GM12878 (cell line): ENCODE measurements at regions not wholly inside any gene's neighbourhood (a gene's known extent, or its start where the extent isn't known, plus 50 kb on each side); places are given as distances from the start of the nearest gene placed in this dataset.

Source experiments
- ATAC-seq: fragments of 200-7000 bp; cut with Tn5 transposase; 3 replicates; pipeline ENCODE4 v1.9.1; 2020; ENCODE audit warnings: mild to moderate bottlenecking, moderate library complexity
- BruUV-seq: library from RNA; stranded (reverse); fragments of 400-500 nt; replicated peaks from 2 replicates; lab custom pipeline; 2021; lab: Mats Ljungman, UMichigan
- CTCF ChIA-PET: fragments of 300-600 bp; sonication (Branson Sonifier 250); formaldehyde crosslinking; extraction: SDS; loops from one replicate; lab custom pipeline; 2021; ENCODE audit warnings: inconsistent platforms; lab: Yijun Ruan, JAX
- POLR2A ChIA-PET: fragments of 350-600 bp; formaldehyde crosslinking; extraction: SDS; loops from one replicate; lab custom pipeline; 2021; ENCODE audit warnings: inconsistent platforms; lab: Charles Lee
- RAD21 ChIA-PET: fragments of 300-600 bp; sonication (Branson Sonifier 250); formaldehyde crosslinking; loops from one replicate; lab custom pipeline; 2023; ENCODE audit warnings: antibody characterized with exemption; ENCODE audit not compliant: unreplicated experiment; lab: Charles Lee
- SMC1A ChIA-PET: fragments of 300-600 bp; sonication (Branson Sonifier 250); formaldehyde crosslinking; loops from one replicate; lab custom pipeline; 2023; ENCODE audit not compliant: unreplicated experiment, uncharacterized antibody; lab: Charles Lee
- DNase-seq: peaks from one replicate; pipeline ENCODE4 v3.0.0-alpha.2; 2011; ENCODE audit warnings: low read depth, low spot score
- FAIRE-seq: peaks from 3 replicates; lab custom pipeline; 2011; peaks lifted over from hg19 to GRCh38; lab: Jason Lieb, UNC
- H2AFZ ChIP-seq: 2 replicates; pipeline ENCODE4 v1.6.0; 2011; ENCODE audit warnings: low read depth, low read length, control low read depth; ENCODE audit not compliant: control insufficient read depth
- H3K27ac ChIP-seq: 2 replicates; pipeline ENCODE4 v1.5.1; 2011; ENCODE audit warnings: control low read depth; ENCODE audit not compliant: control insufficient read depth, insufficient read depth
- H3K27me3 ChIP-seq, 2 experiments: replicated peaks in 1 of 2; 2 replicates each; pipeline versions ENCODE4 v1.6.0 to v1.6.1; 2011; ENCODE audit warnings: low read length in 1 of 2; ENCODE audit not compliant: control insufficient read depth in 2 of 2, insufficient read depth in 2 of 2
- H3K36me3 ChIP-seq, 2 experiments: 2 replicates each; pipeline ENCODE4 v1.5.1; 2011; ENCODE audit warnings: low read length in 1 of 2; ENCODE audit not compliant: control insufficient read depth in 2 of 2, insufficient read depth in 2 of 2
- H3K4me1 ChIP-seq: 2 replicates; pipeline ENCODE4 v1.6.1; 2011; ENCODE audit warnings: mild to moderate bottlenecking, low read length, moderate library complexity, mixed read lengths; ENCODE audit not compliant: control insufficient read depth, insufficient read depth
- H3K4me2 ChIP-seq: 2 replicates; pipeline ENCODE4 v1.6.0; 2011; ENCODE audit warnings: control low read depth; ENCODE audit not compliant: control insufficient read depth, insufficient read depth
- H3K4me3 ChIP-seq: fragments of 200-600 bp; sonication (generic); 2 replicates; pipeline ENCODE4 v1.5.1; 2016
- H3K79me2 ChIP-seq: 2 replicates; pipeline ENCODE4 v1.6.0; 2011; ENCODE audit warnings: low read length; ENCODE audit not compliant: control insufficient read depth, insufficient read depth
- H3K9ac ChIP-seq: 2 replicates; pipeline ENCODE4 v1.8.0; 2011; ENCODE audit warnings: low read length, control low read depth, mixed read lengths; ENCODE audit not compliant: control insufficient read depth, insufficient read depth
- H3K9me3 ChIP-seq: replicated peaks from 3 replicates; pipeline ENCODE4 v1.5.1; 2011; ENCODE audit warnings: mild to moderate bottlenecking, low read length; ENCODE audit not compliant: control insufficient read depth, insufficient read depth
- H4K20me1 ChIP-seq: 2 replicates; pipeline ENCODE4 v1.6.0; 2011; ENCODE audit not compliant: control insufficient read depth, insufficient read depth
- CEBPZ ChIP-seq: fragments of 150-350 bp; IDR thresholded peaks from 2 replicates; pipeline ENCODE4 v1.6.1; 2016; ENCODE audit warnings: low read depth, low read length
- IRF4 ChIP-seq: IDR thresholded peaks from 2 replicates; pipeline ENCODE4 v1.6.1; 2011; ENCODE audit warnings: low read depth, low read length
- POLR2AphosphoS5 ChIP-seq: IDR thresholded peaks from 2 replicates; pipeline ENCODE4 v1.6.1; 2011; ENCODE audit warnings: mild to moderate bottlenecking, low read length, inconsistent platforms
- ZBTB4 ChIP-seq: fragments of 450-650 bp; formaldehyde crosslinking; IDR thresholded peaks from 2 replicates; pipeline ENCODE4 v1.4.0; 2022; ENCODE audit warnings: mild to moderate bottlenecking, moderate library complexity
- ZNF207 ChIP-seq: fragments of 450-650 bp; IDR thresholded peaks from 2 replicates; pipeline ENCODE4 v1.6.1; 2014; ENCODE audit warnings: antibody characterized with exemption, mild to moderate bottlenecking, borderline replicate concordance
- WGBS: methylation state at CpG from one replicate; pipeline ENCODE4 v1.1.6; 2016; ENCODE audit warnings: low lambda C conversion rate; ENCODE audit not compliant: insufficient replicate concordance, insufficient coverage; ENCODE audit errors: missing lambda C conversion rate; 5-methylcytosine and 5-hydroxymethylcytosine counted together
- in situ Hi-C: fragments of 300-500 bp; cut with MboI; formaldehyde crosslinking; loops from 9 replicates; pipeline ENCODE4 v1.14.3; 2018; ENCODE audit warnings: mixed read lengths
- intact Hi-C: fragments of 100-400 bp; cut with micrococcal nuclease; formaldehyde crosslinking; loops from one replicate; pipeline ENCODE4 v1.14.2; 2022; ENCODE audit not compliant: unreplicated experiment
- TF ChIP-seq, protein P1 (sequence below): fragments of 450-650 bp; IDR thresholded peaks from 2 replicates; pipeline ENCODE4 v1.6.1; 2017; ENCODE audit warnings: mild to moderate bottlenecking
- TF ChIP-seq, protein P2 (sequence below): fragments of 450-650 bp; IDR thresholded peaks from 2 replicates; pipeline ENCODE4 v1.6.1; 2017; ENCODE audit warnings: borderline replicate concordance
- TF ChIP-seq, protein P3 (sequence below): IDR thresholded peaks from 2 replicates; pipeline ENCODE4 v1.6.1; 2011; ENCODE audit warnings: mild to moderate bottlenecking, low read depth, low read length, moderate library complexity; ENCODE audit not compliant: insufficient replicate concordance

- no peaks in the 10 kb centered on the region; a peak in 2 of 4 replicates for H3K27me3 ChIP-seq
- no peaks in the 10 kb centered on the region for H3K36me3 ChIP-seq
- SMC1A ChIA-PET: no interaction called here
- CTCF ChIA-PET: interaction anchor here (1.1 kb wide), 1 partner anchor 150 kb away, joined by 4 read pairs; no protein-coding TSS in a partner anchor
- 32% methylated on average over 4 of the region's 4 CpGs for WGBS
- DNase-seq (no peak), ATAC-seq (no peak), FAIRE-seq (no peak)
- intact Hi-C loops (no loop called here), in situ Hi-C loops (no loop called here)
- no peaks in the 10 kb centered on the region for H4K20me1 ChIP-seq
- H3K4me2 ChIP-seq: no peak overlapping the region
- H3K4me3 ChIP-seq: no peak overlapping the region
- H2AFZ ChIP-seq: no peak overlapping the region
- no TSS peak for BruUV-seq
- H3K9ac ChIP-seq: no peak overlapping the region
- H3K27ac ChIP-seq: no peak overlapping the region
- RAD21 ChIA-PET: no interaction called here
- H3K4me1 ChIP-seq: no peaks in the 10 kb centered on the region
- no peaks in the 10 kb centered on the region; the same call in 2 of the 3 replicates for H3K9me3 ChIP-seq
- H3K79me2 ChIP-seq: no peaks in the 10 kb centered on the region
- POLR2A ChIA-PET: no interaction called here
- TF ChIP-seq ZBTB4 (CRISPR knock-in tag) (no peak), CEBPZ (no peak), ZNF207 (no peak), IRF4 (no peak), POLR2AphosphoS5 (no peak)
- TF ChIP-seq, protein P1, sequence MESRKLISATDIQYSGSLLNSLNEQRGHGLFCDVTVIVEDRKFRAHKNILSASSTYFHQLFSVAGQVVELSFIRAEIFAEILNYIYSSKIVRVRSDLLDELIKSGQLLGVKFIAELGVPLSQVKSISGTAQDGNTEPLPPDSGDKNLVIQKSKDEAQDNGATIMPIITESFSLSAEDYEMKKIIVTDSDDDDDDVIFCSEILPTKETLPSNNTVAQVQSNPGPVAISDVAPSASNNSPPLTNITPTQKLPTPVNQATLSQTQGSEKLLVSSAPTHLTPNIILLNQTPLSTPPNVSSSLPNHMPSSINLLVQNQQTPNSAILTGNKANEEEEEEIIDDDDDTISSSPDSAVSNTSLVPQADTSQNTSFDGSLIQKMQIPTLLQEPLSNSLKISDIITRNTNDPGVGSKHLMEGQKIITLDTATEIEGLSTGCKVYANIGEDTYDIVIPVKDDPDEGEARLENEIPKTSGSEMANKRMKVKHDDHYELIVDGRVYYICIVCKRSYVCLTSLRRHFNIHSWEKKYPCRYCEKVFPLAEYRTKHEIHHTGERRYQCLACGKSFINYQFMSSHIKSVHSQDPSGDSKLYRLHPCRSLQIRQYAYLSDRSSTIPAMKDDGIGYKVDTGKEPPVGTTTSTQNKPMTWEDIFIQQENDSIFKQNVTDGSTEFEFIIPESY: no peak
- TF ChIP-seq, protein P2, sequence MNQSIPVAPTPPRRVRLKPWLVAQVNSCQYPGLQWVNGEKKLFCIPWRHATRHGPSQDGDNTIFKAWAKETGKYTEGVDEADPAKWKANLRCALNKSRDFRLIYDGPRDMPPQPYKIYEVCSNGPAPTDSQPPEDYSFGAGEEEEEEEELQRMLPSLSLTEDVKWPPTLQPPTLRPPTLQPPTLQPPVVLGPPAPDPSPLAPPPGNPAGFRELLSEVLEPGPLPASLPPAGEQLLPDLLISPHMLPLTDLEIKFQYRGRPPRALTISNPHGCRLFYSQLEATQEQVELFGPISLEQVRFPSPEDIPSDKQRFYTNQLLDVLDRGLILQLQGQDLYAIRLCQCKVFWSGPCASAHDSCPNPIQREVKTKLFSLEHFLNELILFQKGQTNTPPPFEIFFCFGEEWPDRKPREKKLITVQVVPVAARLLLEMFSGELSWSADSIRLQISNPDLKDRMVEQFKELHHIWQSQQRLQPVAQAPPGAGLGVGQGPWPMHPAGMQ: no peak
- TF ChIP-seq, protein P3, sequence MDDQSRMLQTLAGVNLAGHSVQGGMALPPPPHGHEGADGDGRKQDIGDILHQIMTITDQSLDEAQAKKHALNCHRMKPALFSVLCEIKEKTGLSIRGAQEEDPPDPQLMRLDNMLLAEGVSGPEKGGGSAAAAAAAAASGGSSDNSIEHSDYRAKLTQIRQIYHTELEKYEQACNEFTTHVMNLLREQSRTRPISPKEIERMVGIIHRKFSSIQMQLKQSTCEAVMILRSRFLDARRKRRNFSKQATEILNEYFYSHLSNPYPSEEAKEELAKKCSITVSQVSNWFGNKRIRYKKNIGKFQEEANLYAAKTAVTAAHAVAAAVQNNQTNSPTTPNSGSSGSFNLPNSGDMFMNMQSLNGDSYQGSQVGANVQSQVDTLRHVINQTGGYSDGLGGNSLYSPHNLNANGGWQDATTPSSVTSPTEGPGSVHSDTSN: no peak
Observed at GRCh38 chr21:41628256-41628655, 120.3 kb upstream of the TMPRSS2 start.
